NCI-H1436 (cell line): ENCODE measurements at regions not wholly inside any gene's neighbourhood (a gene's known extent, or its start where the extent isn't known, plus 50 kb on each side); places are given as distances from the start of the nearest gene placed in this dataset.
"Not testable (repeated sequence)": the region's sequence is repeated elsewhere in the genome, so short reads cannot be mapped to it uniquely, and the experiment has no call there.

Experiments
- DNase-seq: peaks from one replicate; lab custom pipeline; 2025; lab: John Stamatoyannopoulos, UW

DNA sequence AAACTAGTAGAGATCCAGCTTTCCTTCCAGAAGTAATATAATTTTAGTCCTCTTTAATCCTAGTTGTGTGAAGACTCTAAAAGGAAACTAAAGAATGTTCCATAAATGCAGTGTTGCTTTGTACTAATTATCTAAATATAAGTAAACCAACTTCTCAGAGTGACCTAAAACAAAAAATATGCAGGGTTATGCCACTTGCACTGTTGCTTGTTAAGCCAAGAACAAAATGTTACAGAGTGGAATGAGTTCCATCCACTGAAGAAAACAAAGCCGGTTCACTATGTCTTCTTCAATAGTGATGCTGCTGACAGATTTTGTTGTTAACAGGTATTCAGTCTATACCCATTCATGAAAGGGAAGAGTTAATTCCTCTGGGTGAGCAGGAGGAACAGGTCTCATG is 252.0 kb upstream of the DIAPH2 start:
- DNase-seq, result no peak

DNA sequence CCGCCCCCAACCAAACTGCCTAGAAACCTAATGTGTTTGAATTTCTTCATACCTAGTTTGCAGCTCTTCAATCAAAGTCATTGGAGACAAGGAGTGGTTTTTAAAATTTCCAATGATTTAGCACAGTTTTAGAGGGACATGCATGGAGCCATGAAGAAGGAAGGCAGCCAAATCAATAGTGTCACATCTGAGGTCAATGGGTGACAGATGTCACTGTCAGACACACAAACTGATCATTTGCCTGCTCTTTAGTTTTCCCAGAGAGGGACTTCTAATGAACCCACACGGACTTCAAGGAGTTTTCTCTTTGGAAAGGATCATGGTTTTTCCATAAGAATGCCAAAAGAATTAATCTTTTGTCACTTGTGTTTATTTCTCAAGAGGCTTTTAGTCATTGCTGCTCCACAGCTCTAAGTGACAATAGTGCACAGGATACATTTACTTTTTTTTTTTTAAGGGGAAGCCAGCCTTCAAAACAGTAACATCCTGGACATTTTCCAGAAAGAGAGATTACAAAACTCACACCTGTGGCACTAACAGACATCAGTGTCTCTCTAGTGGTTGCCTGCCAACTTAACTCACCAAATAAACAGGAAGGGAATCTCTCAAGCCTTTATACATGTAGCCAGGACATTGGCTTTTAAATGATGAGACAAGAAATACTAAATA is 251.1 kb upstream of the DIAPH2 start:
- DNase-seq, result no peak

DNA sequence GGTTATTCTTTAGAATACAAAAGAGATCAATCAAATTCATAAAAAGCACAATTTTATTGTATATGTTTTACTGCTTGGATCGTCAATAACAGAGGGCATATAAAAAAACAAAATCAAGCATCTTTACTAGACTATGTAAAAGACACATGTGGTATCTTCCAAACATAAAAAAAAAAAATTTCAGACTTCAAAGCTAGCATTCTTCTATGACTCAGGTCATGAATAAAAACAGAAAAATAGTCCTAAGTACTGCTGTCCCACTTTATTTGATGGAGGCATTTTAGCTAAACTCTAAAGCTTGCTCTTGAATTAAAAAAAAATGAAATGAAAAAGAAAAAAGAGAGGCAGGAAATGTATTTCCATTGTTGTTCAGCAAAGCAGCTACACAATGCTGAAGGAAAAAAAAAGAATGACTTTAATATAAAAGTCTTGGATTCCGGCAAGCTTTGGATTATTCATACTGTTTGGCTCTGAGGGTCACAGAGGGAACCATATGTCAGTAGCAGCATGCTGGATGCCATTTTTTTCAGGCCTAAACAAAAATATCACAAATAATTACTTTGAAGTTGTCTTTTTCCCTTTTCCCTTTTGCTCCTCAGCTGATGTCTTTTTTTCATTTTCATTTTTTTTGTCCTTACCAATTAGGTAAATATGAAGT is 249.1 kb upstream of the DIAPH2 start:
- DNase-seq, result no peak

DNA sequence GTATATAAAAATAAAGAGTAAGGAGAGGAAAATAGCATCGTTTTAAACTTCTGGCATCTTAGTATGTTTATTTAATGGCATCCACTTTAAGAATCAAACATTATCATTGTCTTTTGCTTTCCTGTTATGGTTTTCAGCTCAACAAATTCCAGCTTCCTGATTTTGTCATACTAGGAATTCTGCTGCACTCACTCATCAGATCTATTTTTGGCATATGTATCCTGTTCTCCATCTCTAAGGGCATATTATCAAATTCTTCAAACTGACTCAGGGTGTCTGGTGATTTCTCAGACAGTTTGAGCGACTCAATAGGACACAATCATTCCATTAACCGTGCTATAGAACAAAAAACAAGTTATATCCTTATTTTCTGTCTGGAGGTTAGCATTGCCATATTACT is 248.5 kb upstream of the DIAPH2 start:
- DNase-seq, result no peak

DNA sequence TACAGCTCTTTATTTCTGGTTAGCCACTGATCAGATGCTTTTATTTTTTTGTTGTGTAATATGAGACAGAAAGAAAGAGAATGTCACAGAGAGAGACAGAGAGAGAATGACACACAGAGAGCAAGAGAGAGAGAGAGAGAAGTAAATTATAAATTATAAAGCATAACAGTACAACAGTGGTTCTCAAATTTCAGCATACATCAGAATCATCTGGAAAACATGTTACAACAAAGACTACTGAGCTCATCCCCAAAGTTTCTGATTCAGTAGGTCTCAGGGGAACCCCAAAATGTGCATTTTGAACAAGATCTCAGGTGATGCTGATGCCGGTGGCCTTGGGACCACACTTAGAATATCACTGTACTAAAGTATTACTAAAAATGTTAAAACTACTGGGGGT is 245.8 kb upstream of the DIAPH2 start:
- no peak for DNase-seq

DNA sequence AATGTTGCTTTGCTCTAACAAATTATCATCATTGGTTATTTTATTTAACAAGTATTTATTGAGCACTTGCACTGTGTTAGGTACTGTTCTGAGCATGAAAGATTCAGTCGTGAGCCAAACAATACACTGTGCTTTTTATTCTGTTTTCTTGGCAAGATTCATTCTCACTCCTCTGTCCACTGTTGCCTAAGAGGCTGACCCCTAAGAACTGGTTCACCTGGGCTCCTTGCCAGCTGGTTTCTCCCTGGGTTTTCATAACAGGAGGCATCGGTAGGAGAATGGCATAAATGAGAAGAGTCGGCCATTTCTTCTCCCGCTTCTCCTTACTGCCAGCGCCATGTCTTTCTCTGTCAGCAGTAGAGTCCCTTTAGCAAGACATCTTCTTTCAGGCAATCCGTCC is 243.7 kb upstream of the DIAPH2 start:
- no peak for DNase-seq

DNA sequence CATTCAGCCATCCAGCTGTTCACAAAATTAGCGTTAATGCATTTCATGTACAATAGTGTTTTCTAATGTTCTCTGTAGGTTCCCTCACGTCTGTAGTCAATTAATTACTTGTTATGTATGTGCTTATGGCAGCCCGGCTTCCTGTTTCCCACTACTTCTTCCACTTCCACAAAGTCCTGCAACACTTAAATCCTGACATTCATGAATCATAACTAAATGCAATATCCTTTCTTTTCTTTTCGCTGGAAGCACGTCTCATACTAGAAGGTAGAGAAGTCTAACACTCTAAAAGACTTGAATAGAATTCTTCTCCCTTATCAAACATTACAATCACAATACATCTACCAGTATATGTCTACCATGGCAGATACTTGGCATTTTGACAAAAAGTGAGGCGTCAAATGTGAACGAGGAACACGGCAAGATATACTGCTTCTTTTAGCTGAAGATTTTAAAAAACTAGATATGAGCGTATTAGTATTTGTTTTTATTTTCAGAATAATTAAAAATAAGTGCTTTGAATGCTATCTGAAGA is 239.0 kb upstream of the DIAPH2 start:
- no peak for DNase-seq

DNA sequence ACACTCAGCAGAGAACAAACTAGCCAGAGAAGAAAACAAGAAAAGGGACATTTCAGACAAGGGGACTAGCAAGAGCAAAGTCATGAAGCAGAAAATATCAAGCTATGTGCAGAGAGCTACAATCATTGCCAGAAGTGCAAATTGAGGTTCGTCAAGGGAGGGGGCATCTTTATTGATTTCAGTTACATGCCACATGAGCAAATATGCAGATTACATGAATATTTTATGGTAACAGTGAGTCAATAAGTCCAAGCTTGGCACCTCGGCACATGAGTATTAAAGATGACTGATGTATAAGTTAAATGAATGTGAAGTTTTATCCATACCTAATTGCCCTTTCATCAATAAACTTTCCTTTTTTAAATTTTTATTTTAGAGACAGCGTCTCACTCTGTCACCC is 238.1 kb upstream of the DIAPH2 start:
- no peak for DNase-seq

DNA sequence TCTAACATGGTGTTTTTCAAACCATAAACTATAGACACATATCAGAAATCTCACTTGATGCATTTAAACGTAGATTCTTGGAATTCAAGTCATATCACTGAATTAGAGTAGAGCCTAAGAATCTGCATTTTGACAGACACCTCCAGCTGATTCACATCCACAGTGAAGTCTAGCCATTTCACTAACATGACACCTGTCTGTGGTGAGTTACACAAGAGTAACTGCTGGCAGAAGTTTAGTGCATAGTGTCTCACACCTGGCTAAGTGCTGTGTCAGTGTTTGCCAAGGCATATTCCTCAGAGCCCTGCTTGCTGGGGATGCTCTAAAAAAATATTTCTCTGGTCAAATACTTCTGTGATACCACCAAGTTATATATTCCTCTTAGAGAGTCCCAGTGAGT is 237.5 kb upstream of the DIAPH2 start:
- no peak for DNase-seq

DNA sequence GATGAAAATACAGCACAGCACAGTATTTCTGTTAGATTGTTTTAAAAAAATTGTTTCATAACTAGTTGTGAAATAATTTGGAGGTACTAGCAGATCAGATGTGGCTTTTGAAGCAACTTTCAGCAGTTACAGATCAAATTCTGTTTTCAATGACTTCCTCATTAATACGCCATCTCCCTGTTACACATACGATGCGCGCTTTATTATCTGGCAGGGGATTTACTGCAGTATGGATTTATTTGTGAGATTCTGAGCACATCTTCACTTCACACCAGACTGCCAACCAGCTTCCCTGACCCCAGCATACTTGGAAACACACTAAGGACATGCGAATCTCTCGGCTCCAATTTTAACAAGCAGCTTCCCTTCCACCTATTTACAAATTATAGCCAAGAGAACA is 235.5 kb upstream of the DIAPH2 start:
- no peak for DNase-seq

DNA sequence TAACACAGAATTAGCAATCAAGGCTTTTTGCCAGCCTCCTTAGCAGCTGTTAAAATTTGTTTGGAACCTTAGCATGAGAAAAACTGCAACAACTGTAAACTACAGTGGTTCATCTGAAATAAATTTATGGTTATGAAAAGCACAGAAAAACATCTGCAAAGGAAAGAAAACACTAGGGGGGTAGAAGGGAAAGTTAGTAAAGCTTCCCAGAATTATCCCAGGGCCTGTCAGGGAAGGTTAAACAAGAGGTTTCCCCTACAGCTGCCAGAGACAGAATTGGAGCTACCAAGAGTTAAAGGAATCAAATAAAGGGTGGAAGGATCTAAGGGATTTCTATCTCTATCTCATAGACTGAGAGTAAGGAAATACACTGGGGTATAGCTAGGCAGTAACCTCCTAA is 234.7 kb upstream of the DIAPH2 start:
- DNase-seq, result no peak

DNA sequence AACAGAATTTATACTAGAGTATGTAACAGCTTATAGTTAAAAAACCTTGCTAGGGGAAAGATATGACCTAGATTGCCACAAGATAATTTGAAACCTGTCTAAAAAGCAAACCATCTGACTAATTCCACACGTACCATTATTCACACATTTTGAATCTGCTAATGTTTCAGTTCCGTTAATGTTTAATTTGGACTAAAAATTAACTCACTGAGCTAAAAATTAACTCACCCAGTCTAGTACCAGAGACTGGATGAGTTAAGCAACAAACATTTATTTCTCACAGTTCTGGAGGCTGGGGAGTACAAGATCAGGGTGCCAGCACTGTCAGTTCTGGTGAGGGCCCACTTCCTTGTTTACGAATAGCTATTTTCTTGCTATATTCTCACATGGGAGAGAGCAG is 231.5 kb upstream of the DIAPH2 start:
- no peak for DNase-seq

DNA sequence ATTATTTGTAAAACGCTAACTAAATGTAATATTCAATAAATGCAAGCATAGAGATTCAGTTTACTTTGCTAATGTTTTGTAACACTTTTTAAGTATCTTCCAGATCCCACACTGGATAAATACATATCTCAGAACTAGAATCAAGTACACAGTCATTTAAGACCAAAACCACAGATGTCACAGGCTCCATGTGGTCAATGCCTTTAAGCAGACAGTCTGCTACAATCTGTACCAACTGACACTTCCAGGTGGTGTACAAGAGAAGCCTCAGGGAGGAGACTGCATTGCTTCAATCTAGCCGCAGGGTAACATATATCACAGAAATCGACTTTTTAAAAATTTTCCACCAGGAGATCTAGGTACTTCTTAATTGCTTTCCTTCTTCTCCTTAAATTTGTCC is 229.6 kb upstream of the DIAPH2 start:
- DNase-seq, result no peak

DNA sequence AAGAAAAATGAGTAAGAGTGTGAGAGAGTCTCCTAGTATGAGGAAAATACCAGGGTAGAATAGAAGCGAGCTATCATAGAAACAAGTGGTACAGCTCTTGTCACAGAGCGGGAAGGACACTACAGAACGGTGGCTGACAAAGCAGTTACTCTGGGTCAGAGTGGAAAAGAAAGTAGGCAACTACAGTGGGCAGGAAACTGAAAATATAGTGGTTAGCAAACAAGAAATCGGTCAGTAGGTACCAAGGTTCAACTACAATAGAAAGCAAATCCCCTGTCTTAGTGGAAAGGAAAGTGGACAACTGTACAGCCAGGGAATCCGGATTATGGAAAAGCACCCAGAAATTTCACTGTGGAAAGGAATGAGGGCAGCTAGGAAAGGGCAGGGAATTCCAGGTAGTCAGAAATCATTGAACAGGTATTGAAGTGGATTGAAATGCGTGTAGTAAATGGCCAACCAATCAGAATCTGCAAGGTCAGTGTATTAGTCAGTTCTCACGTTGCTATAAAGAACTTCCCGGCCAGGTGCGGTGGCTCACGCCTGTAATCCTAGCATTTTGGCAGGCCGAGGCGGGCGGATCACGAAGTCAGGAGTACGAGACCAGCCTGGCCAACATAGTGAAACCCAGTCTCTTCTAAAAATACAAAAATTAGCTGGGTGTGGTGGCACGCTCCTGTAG is 219.6 kb upstream of the DIAPH2 start:
- no peak for DNase-seq

DNA sequence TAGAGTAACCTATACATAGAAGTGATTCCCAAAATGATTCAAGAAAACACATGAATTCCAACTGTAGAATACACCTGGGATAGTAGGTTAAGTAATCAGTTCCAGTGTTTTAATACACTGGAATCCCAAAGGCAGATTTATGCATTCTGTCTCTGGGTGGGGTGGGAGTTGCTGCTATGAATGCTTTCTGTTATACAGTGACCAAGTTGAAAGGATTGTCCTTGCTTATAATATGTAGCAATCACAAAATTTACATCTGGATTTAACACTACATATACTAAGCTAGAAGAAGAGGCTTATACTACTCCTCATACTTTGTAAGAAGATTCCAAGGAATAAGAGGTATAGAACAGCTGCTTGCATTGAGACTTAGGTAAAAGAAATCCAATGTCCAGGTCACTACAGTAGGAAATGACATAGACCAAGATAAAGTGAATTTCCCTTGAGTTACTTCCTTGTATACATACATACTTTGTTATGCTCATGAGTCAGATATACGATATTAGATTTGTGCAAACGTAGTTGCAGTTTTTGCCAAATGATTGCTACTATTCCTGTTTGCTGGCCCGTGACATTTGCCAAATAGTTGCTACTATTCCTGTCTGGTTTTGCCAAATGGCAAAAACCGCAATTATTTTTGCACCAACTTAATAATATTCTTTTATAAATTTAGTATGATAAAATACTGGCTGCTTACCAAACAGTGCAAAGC is 210.5 kb upstream of the DIAPH2 start:
- DNase-seq, result no peak

DNA sequence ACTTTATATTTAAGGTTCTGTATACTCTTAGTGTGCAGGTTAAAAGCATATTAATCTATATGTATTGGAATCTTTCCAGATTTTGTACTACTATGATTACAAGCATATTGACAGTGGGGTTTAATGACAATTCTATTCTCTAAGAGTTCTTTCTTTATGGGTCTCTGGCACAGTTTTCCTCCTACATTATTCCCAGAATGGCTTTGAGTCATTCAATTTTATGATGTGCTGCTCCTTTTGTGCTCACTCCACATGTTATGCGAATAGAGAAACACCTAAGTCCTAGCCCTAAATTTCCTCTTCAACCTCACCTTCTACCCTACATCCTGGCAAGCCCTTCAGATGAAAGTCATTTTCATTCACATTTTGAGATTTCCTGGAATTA is 209.9 kb upstream of the DIAPH2 start:
- DNase-seq, result no peak

DNA sequence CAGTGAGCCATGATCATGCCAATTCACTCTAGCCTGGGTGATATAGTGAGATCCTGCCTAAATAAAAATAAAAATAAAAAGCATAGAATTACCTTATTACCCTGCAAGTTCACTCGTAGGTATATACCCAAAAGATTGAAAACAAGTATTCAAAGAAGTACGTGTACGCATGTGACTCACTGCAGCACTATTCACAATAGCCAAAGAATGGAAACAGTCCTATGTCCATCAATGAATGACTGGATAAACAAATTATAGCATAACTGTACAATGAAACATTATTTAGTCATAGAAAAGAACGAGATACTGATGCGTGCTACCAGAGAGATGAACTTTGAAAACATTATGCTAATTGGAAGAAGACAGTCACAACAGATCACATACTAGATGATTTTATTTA is 204.6 kb upstream of the DIAPH2 start:
- DNase-seq, result no peak

DNA sequence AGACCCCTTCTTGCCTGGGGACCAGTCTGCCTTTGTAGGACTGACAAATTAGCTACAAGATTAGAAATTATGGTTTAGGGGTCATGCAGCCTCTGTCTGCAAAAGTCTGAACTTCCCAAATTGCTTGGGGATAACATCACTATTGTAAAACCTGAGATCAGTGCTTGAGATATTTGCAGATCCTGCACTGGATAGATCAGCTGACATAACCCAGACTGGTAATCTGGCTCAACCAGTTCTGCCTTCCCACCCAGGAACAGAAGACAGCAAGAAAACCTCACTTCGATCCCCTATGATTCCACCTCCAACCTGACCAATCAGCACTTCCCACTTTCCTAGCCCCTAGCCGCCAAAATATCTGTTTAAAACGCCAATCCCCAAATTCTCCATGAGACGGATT is 202.8 kb upstream of the DIAPH2 start:
- DNase-seq, result no peak

DNA sequence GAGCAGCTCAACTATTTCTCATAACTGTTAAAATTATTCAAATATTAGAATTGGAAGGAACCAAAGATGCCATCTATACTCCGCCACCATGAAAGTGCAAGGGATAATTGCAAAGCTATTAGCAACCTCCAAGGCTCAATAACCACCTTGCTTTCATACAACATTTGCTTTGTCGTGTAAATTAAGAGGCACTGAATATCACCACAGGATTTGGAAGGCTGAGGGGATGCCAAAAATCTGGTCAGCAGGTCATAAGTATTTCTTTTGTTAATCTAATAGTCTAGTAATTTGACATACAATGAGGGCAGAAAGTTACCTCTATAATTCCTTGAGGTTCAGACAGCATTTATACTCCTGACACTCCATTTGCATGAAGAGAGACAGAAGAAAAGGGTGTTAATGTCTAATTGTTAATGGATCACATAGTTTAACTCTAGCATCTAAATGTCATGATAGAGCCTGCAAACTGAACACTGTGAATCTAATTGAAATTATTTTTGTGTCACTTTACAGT is 200.9 kb upstream of the DIAPH2 start:
- DNase-seq, result no peak

DNA sequence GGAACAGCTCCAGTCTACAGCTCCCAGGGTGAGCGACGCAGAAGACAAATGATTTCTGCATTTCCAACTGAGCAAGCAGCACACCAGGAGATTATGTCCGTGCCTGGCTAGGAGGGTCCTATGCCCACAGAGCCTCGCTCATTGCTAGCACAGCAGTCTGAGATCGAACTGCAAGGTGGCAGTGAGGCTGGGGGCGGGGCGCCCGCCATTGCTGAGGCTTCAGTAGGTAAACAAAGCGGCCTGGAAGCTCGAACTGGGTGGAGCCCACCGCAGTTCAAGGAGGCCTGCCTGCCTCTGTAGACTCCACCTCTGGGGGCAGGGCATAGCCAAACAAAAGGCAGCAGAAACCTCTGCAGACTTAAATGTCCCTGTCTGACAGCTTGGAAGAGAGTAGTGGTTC is 198.0 kb upstream of the DIAPH2 start:
- DNase-seq, result not testable (repeated sequence)

DNA sequence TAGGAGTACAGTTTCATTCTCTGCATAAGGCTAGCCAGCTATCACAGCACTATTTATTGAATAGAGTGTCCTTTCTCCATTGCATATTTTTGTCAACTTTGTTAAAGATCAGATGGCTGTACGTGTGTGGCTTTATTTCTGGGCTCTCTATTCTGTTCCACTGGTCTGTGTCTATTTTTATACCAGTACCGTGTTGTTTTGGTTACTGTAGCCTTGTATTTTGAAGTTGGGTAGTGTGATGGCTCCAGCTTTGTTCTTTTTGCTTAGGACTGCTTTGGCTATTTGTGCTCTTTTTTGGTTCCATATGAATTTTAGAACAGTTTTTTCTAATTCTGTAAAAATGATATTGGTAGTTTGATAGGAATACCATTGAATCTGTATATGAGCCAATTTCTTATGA is 182.1 kb upstream of the DIAPH2 start:
- DNase-seq, result no peak

DNA sequence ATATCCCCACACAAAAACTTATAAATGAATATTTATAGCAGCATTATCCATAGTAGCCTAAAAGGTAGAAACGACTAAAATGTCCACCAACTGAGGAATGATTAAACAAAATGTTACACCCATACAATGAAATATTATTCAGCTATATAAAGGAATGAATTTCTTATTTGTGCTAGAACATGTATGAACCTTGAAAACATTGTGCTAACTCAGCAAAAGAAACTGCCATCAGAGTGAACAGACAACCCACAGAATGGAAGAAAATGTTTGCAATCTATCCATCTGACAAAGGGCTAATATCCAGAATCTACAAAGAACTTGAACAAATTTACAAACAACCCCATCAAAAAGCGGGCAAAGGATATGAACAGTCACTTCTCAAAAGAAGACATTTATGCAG is 155.3 kb upstream of the DIAPH2 start:
- DNase-seq, result not testable (repeated sequence)
